Hepatocyte (in vitro differentiated cells): ENCODE measurements at regions not wholly inside any gene's neighbourhood (a gene's known extent, or its start where the extent isn't known, plus 50 kb on each side); places are given as distances from the start of the nearest gene placed in this dataset.
A peak's percentile ranks its signal among the peaks of the same experiment; 100 is the strongest.

Experiments
- DNase-seq: peaks from one replicate; pipeline ENCODE4 v3.0.0-alpha.2; 2016; ENCODE audit warnings: low spot score
- H2AFZ ChIP-seq: fragments of 200-600 bp; sonication (generic); 2 replicates; pipeline ENCODE4 v1.6.0; 2016; ENCODE audit warnings: antibody characterized with exemption, mild to moderate bottlenecking
- H3K27ac ChIP-seq: fragments of 200-600 bp; sonication (generic); 2 replicates; pipeline ENCODE4 v1.5.1; 2016; ENCODE audit warnings: mild to moderate bottlenecking
- H3K27me3 ChIP-seq: fragments of 200-600 bp; sonication (generic); 2 replicates; pipeline ENCODE4 v1.6.1; 2016
- H3K36me3 ChIP-seq: fragments of 200-600 bp; sonication (generic); replicated peaks from 2 replicates; pipeline ENCODE4 v1.5.1; 2016; ENCODE audit warnings: low read depth; ENCODE audit not compliant: insufficient read depth
- H3K4me1 ChIP-seq: fragments of 200-600 bp; sonication (generic); 2 replicates; pipeline ENCODE4 v1.5.1; 2016; ENCODE audit warnings: mild to moderate bottlenecking, moderate library complexity; ENCODE audit not compliant: insufficient read depth
- H3K4me2 ChIP-seq: fragments of 200-600 bp; sonication (generic); 2 replicates; pipeline ENCODE4 v1.6.0; 2016
- H3K4me3 ChIP-seq: fragments of 200-600 bp; sonication (generic); 2 replicates; pipeline ENCODE4 v1.5.1; 2016; ENCODE audit warnings: mild to moderate bottlenecking
- H3K79me2 ChIP-seq: fragments of 200-600 bp; sonication (generic); 2 replicates; pipeline ENCODE4 v1.6.0; 2017; ENCODE audit warnings: mild to moderate bottlenecking
- H3K9me2 ChIP-seq: fragments of 200-600 bp; sonication (generic); replicated peaks from 2 replicates; pipeline ENCODE4 v1.6.0; 2017; ENCODE audit warnings: mild to moderate bottlenecking; ENCODE audit not compliant: insufficient read depth
- H3K9me3 ChIP-seq: fragments of 200-600 bp; sonication (generic); 2 replicates; pipeline ENCODE4 v1.5.1; 2016; ENCODE audit warnings: low read depth, mild to moderate bottlenecking
- H4K20me1 ChIP-seq: fragments of 200-600 bp; sonication (generic); 2 replicates; pipeline ENCODE4 v1.6.0; 2016; ENCODE audit warnings: mild to moderate bottlenecking; ENCODE audit not compliant: insufficient read depth, poor library complexity, severe bottlenecking
- CTCF ChIP-seq: fragments of 200-600 bp; sonication (generic); IDR thresholded peaks from 2 replicates; pipeline ENCODE4 v1.5.1; 2016; ENCODE audit warnings: antibody characterized with exemption, mild to moderate bottlenecking; ENCODE audit not compliant: poor library complexity
- EZH2 ChIP-seq: fragments of 200-600 bp; sonication (generic); IDR thresholded peaks from 2 replicates; pipeline ENCODE4 v1.6.1; 2016; ENCODE audit warnings: antibody characterized with exemption, mild to moderate bottlenecking, borderline replicate concordance
- EZH2phosphoT487 ChIP-seq: fragments of 200-600 bp; sonication (generic); IDR thresholded peaks from one replicate; pipeline ENCODE4 v1.6.1; 2018; ENCODE audit warnings: antibody characterized with exemption, mild to moderate bottlenecking, low read depth, moderate library complexity; ENCODE audit not compliant: unreplicated experiment, severe bottlenecking
- WGBS: methylation state at CpG from one replicate; pipeline ENCODE4 v1.1.6; 2016; ENCODE audit warnings: low lambda C conversion rate; ENCODE audit errors: missing lambda C conversion rate; 5-methylcytosine and 5-hydroxymethylcytosine counted together

GRCh38 chr20:60124776-60125381 lies 166.7 kb downstream of the CDH26 start:
- no peaks in the 10 kb centered on the region for H3K9me2 ChIP-seq
- no peak for DNase-seq
- H3K4me3 ChIP-seq, result no peak overlapping the region
- H3K36me3 ChIP-seq, result no peaks in the 10 kb centered on the region
- no peaks in the 10 kb centered on the region for H3K79me2 ChIP-seq
- H3K4me2 ChIP-seq, result no peak overlapping the region
- no peaks in the 10 kb centered on the region for H3K27me3 ChIP-seq
- H2AFZ ChIP-seq, result no peak overlapping the region
- no peaks in the 10 kb centered on the region for H4K20me1 ChIP-seq
- WGBS, result 74% methylated on average over 3 of the region's 3 CpGs
- no peaks in the 10 kb centered on the region for H3K9me3 ChIP-seq
- no peak overlapping the region for H3K27ac ChIP-seq
- TF ChIP-seq EZH2phosphoT487 (no peak), CTCF (no peak), EZH2 (no peak)
- H3K4me1 ChIP-seq, result no peaks in the 10 kb centered on the region

GRCh38 chr20:60125513-60125912 lies 167.3 kb downstream of the CDH26 start:
- no peak overlapping the region for H3K4me3 ChIP-seq
- H2AFZ ChIP-seq, result no peak overlapping the region
- no peaks in the 10 kb centered on the region for H3K9me2 ChIP-seq
- H3K79me2 ChIP-seq, result no peaks in the 10 kb centered on the region
- H4K20me1 ChIP-seq, result no peaks in the 10 kb centered on the region
- H3K27ac ChIP-seq, result no peak overlapping the region
- H3K4me2 ChIP-seq, result no peak overlapping the region
- TF ChIP-seq EZH2phosphoT487 (no peak), EZH2 (no peak), CTCF (no peak)
- 86% methylated on average over 8 of the region's 8 CpGs for WGBS
- no peaks in the 10 kb centered on the region for H3K36me3 ChIP-seq
- no peaks in the 10 kb centered on the region for H3K27me3 ChIP-seq
- no peak for DNase-seq
- no peaks in the 10 kb centered on the region for H3K9me3 ChIP-seq
- H3K4me1 ChIP-seq, result no peaks in the 10 kb centered on the region

- 95% methylated on average over 1 of the region's 1 CpG for WGBS
- H3K36me3 ChIP-seq, result no peaks in the 10 kb centered on the region
- TF ChIP-seq CTCF (no peak), EZH2 (no peak), EZH2phosphoT487 (no peak)
- H3K9me2 ChIP-seq, result no peaks in the 10 kb centered on the region
- H3K4me1 ChIP-seq, result no peaks in the 10 kb centered on the region
- H4K20me1 ChIP-seq, result no peaks in the 10 kb centered on the region
- H3K9me3 ChIP-seq, result no peaks in the 10 kb centered on the region
- no peak overlapping the region for H3K27ac ChIP-seq
- no peak overlapping the region for H3K4me2 ChIP-seq
- no peaks in the 10 kb centered on the region for H3K27me3 ChIP-seq
- no peaks in the 10 kb centered on the region for H3K79me2 ChIP-seq
- no peak overlapping the region for H2AFZ ChIP-seq
- H3K4me3 ChIP-seq, result no peak overlapping the region
- peak; percentile 34 for DNase-seq
These were observed 168.8 kb downstream of the CDH26 start for GRCh38 chr20:60126975-60127374.

- Histone ChIP-seq H3K27me3 (no peaks in the 10 kb centered on the region), H3K4me2 (no peak overlapping the region), H3K9me2 (no peaks in the 10 kb centered on the region), H3K36me3 (no peaks in the 10 kb centered on the region), H3K4me1 (no peaks in the 10 kb centered on the region), H3K79me2 (no peaks in the 10 kb centered on the region), H2AFZ (no peak overlapping the region), H3K9me3 (no peaks in the 10 kb centered on the region), H4K20me1 (no peaks in the 10 kb centered on the region), H3K27ac (no peak overlapping the region), H3K4me3 (no peak overlapping the region)
- 88% methylated on average over 6 of the region's 6 CpGs for WGBS
- TF ChIP-seq EZH2 (no peak), EZH2phosphoT487 (no peak), CTCF (no peak)
- no peak for DNase-seq
These were observed 173.2 kb downstream of the CDH26 start for GRCh38 chr20:60131375-60131774.
